Activated gamma-delta T cell (primary cell): ENCODE measurements at regions not wholly inside any gene's neighbourhood (a gene's known extent, or its start where the extent isn't known, plus 50 kb on each side); places are given as distances from the start of the nearest gene placed in this dataset.

ENCODE experiments used
- DNase-seq: peaks from one replicate; lab custom pipeline; 2025; lab: John Stamatoyannopoulos, UW

DNA sequence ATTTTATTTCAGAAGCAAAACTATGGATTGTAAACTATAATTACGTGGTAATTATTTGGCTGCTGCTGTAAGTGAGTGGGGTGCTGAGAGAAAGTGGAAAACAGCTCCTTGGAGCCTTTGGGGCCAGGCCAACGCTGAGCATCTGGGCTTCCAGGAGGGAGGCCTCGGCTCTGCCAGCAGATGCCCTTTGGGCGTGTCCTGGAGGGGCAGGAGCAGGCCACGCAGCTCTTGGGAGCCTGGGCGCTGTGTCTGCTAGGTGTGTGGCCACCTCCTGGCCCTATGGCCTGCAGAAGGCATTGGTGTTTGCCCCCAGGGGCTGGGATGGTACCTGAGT is 423.3 kb downstream of the GLRX3 start:
- no peak for DNase-seq

DNA sequence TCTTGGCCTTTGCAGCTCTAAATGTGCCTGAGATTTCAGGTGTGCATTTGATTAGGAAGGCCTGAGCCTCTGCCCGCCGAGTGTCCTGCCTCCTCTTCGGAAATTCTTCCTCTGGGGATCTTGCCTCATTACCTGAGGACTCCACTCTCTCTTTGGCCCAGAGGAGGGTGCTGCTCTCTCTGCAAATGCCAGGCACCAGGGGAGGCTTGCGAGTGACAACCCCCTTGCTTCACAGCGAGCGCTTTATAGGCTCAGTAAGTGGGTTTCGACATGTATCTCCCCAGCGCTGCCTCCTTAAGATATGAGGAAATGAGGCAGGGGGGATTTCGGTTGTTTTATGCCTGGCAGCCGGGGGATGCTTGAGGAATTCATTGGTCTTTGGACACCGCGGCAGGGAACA is 423.9 kb downstream of the GLRX3 start:
- DNase-seq = no peak

DNA sequence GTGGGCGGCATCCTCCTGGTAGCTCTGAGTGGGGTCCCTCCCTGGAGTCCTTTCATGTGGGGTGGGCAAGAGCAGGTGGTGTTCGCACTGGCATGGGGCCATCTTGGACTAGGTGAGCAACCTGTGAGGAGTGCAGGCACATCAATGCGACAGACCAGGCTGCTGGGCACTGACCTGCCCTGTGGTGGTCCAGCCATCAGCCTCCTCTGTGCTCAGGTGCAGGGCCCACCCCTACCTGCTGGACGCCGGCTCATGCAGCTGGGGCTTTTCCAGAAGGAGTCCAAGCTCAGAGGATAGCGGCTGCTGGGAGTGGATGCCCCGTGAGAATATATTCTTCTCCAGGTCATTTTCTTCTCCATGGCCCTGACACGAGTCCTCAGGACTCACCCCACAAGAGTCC is 424.4 kb downstream of the GLRX3 start:
- no peak for DNase-seq

DNA sequence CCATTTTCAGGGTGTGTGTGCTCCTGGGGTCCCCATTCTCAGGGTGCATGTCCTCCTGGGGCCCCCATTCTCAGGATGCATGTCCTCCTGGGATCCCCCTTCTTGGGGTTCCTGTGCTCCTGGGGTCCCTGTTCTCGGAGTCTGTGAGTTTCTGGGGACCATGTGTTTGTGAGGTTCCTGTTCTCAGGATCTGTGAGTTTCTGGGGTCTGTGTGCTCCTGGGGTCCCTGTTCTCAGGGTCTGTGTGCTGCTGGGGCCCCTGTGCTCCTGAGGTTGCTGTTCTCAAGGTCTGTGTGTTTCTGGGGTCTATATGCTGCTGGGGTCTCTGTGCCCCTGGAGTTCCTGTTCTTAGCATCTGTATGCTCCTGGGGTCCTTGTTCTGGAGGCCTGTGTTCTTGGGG is 425.5 kb downstream of the GLRX3 start:
- DNase-seq = no peak

DNA sequence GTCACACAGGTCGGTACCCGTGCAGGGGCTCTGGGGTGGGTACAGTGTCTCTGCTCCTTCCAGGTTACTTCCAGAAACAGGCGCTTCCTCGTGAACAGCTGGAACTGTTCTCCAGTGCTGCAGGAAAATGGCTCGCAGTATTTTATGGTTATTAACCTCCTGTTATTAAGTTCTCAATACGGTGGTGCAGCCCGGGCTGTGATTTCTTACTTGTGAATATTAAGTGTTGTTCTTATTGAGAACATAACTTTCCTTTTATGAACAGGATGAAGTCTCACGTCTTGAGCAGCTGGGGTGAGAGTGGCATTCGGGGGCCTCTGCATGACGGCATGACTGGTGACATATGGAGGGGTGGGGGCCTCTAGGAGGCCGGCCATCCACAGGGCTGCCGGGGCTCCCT is 430.8 kb downstream of the GLRX3 start:
- DNase-seq = no peak

DNA sequence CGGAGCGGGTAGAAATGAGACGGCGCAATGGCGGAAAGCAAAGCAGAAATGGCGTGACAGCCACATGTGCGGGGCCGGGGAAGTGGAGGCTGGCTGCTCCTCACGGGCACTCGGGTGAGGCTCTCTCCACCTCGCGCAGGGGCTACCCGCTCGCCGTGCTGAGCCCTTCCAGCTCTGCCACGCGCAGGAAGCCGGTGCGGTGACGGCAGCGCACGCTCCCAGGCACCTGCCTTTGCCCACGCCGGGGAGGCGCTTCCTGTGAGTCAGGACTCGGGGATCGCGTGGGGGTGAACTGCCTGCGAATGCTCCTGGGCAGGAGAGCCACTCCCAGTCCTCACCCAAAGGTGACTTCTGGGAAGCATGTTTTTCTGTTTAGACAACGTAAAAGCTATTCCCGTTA is 431.2 kb downstream of the GLRX3 start:
- no peak for DNase-seq

DNA sequence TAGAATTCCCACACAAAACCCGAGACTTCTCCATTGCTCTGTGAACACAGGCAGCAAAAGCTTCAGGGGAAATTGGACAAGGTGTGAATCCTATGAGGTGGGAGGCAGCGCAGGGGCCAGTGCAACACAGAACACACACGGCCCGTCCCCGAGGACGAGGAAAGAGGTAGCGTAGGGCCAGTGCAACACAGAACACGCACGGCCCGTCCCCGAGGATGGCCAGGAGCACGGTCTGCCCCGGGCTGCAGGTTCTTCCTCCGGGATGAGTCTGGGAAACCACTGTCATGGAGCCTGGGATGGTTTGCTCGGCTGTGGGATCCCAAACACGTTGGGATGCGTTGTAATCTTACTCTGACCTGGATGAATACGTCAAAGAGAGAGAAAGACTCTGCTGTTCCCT is 432.1 kb downstream of the GLRX3 start:
- DNase-seq = no peak

DNA sequence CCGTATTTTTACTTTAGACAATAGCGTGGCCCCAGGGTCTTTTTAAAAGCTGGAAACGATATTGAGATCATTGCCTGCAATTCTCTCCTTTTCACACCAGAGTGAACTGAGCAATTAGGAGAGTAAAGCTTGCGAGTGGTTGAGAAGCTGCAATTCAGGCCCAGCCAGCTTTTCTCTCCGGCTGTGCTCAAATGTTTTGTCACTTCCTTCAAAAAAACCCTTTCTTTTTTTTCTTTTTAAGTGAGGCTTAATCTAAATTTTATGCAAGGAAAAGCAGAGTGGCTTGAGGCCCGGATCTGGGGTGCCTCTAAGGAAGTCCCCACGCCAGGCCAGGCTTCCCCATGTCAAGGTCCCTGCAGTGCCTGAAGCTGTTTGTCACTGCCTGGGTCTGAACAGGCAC is 433.9 kb downstream of the GLRX3 start:
- DNase-seq = no peak

DNA sequence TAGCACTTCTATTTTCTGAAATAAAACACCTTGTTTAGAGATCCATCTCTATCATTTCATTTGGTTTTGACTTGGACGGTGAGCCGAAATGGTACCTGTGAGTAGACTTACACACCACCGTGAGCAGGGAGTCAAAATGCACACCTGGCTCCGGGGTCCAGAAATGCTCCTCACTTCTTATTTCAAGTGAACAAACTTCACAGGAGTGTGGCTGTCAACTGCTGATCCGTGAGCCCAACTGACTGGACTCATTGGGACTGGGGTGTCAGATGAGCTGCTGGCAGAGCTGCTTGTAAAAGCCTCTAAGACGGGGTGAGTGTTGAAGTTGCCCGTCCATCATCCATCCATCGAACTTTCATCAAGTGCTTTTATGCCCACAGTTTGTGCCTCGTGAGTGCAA is 435.5 kb downstream of the GLRX3 start:
- DNase-seq = no peak

DNA sequence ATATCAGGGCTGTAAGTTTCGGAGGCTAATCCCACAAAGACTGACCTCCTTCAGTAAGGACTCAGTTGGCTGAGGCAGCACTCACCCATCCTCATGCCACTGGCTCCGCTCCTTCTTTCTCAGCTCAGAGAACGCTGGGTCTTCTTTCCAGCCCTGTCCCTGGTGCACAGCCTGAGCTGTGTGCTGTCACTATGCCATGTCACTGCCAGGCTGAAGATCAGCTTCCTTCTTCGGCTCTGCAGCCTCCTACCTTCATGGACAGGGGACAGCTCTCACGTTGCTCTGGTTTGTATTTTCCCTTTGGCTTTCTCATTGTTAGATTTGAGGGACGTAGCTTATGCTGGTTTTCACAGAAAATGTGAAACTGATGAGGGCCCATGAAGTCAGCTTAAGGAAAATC is 437.3 kb downstream of the GLRX3 start:
- no peak for DNase-seq

DNA sequence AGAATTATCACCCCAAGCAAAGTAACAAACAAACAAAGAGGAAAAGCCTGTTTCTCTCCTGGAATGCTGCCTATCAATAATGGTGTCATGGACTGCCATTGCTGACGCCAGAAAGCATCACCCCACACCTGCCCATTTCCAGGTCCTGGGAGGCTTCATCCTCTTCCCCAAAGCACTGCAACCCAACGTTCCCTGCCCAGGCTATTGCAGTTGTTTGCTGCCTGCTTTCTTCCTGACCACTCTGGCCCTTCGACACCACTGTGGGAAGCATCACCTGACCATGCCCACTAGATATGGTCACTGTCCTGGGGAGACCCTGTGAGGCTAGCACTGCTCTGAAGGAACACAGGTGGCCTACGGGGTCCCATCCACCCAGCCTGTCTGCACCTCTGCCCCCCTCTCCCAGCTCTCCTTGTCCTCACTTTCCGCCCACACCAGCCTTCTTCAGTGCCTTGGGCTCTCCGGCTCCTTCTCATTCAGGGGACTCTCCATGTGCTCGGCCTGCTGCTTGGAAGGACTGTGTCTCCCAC is 439.6 kb downstream of the GLRX3 start:
- DNase-seq = no peak

DNA sequence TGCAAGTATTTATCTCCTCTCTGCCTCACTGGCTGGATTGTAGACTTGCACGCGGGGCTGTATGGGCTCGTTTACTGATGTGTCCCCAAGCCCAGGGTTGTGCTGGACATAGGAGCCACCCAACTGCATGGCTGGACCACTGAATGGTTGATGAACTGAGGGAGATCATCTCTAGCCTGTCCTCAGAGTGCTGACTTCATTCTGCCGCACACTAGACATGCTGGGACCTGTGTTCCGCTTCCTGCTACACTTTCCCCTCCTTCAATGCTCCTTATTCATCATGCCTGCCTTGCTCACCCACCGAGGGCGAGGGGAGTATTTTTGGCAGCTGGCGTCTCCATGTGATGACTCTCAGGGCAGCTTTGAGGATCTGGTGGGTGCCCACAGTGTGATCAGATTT is 440.2 kb downstream of the GLRX3 start:
- no peak for DNase-seq

DNA sequence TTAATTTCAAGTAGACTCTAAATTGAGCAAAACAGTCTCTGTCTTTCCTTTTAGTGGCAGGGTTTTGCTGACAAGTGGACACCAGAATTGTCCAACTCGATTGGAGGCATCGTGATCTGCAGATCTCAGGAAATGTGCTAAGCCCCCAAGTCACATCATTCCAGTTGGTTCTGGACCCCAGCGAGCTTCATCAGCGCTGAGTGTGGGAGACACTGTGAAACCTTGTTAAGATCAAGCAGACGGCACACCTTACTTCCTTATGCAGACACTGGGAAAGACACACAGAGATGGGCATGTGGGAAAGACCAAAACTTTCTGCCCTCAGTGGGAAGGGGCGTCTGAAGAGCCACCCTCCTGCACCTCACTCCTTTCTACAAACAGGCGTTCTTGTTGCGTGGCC is 440.8 kb downstream of the GLRX3 start:
- no peak for DNase-seq

DNA sequence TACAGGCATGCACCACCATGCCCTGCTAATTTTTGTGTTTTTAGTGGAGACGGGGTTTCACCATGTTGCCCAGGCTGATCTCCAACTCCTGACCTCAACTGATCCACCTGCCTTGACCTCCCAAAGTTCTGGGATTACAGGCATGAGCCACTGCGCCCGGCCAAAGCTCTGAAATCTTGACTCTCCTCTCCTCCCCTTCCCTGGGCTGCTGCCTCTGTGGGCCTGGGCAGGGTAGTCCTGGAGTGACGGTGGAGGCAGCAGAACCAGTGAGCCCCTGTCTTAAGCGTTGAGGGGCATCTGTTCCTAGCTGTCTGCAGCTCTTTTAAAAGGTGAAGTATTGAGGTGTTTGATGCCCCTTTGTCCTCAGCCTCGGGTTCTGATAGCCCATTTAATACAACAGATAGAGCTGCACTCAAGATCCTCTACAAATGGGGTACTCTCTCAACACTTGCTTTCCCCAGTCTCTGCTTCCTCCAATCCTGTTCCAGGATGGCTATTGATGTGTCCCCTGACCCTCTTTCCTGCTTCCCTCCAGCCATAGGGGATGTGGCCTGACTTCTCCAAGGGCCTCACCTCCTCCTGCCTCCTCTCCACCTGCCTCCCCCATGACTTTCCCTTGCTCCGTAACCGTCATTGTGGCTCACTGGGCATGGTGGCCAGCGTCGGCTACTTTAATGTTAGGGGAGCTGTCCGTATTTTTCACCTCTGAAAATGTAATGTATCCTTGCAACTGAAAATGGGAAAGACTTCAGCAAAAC is 442.5 kb downstream of the GLRX3 start:
- no peak for DNase-seq

DNA sequence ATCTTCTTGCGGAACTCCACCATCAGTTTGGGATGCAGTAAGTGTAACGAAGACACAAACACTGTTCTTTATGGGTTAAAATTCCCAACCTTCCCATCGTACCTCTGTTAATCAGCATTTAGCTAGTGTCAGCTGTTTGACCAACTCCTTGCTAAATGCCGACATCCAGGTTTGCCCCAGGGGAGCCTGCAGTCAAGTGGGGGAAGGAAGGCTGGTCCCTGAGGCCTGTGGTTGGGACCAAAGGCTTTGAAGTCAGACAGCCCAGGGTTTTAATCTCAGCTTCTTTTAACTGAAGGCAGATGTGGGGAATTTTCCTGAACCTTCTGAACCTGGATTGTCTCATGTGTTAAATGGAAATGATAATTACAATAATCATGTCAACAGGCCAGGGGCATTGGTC is 443.7 kb downstream of the GLRX3 start:
- DNase-seq = no peak

DNA sequence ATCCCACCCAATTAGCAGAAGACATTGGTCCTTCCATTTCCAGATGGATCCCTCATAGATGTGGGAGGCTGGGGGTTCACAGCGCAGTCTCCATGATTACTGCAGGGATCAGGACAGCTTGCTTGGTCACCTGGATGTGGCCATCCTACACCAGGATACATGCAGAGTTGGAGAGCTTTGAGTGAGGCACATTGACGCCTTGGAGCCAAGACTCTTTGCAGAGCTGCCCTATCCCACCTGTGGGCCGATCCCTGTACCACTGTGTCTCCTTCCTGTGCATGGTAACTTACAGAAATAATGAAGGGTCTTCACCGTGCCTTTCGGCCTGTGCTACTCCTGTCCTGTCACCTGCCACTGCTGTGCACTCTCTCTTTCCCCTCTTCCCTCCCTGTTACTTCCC is 444.8 kb downstream of the GLRX3 start:
- DNase-seq = no peak

DNA sequence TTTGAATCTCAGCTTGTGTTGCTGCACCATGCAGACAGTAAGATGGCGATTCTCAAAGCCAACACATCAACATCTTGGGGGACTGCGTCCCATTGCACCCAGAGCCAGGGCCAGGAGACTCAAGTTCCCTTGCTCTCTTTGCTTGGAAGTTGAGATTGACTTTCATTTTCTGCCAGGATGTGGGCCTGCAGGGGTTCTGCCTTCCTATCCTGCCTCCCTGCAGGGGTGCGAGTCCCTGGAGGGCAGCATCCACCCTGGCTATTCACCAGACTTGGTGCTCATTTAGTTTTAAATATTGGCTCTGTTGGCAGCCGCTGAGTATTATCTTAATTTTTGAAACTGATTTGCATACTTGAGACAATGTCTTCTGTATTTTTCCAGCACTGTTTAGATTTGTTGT is 451.5 kb downstream of the GLRX3 start:
- no peak for DNase-seq

DNA sequence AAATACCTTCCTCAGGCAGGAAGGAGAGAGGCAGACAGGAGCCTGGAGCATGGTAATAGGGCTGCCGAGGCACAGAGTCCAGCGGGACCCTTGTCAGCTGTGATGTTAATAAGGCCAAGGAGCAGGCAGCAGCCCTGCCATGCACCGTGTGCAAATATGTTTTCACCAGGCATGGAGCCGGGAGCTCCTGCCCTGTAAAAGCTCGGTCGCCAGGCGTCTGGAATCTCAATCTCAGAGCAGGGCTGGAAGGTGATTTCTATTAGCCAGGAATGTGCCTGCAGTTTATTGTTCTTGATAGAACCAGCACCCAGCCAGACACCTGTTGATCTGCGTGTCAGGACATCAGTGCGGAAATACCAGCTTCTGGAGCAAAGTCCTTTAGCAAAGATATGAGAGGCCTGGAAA is 469.8 kb downstream of the GLRX3 start:
- no peak for DNase-seq

DNA sequence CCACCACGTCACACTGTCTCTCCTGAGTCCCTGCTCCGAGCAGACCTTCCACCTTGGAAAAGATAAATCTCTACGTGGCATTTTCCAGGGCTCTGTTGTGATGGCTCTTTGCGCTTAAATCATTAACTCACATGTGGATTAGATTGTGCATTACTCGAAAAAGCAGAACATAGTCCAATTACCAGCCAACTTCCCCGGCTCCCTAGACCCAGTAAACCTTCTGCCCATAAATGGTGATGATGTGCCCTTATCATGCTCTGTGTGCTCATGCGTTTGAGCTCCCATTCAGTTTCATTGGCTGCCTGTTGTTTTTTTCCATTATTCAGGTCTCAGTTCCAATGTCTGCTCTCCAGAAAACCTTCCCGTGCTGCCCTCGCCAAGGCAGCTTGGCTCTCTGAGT is 471.2 kb downstream of the GLRX3 start:
- no peak for DNase-seq

DNA sequence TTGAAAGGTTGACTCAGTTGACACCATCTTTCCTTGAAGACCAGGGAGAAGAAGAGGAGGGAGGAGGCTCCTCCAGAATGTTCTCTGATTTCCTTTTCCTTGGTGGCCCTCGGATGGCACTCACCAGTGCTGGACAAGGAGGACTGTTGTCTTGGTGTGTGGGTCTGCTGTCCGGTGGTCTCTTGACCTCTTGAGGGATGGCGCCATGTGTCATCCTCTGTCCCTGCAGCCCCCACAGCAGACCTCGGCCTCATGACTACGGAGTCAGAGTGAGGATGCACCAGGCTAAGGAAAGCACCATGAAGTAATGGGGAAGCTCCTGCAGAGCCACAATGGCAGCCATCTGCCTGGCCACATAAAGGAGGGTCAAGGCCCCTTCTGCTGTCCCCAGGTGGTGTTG is 475.0 kb downstream of the GLRX3 start:
- DNase-seq = no peak

DNA sequence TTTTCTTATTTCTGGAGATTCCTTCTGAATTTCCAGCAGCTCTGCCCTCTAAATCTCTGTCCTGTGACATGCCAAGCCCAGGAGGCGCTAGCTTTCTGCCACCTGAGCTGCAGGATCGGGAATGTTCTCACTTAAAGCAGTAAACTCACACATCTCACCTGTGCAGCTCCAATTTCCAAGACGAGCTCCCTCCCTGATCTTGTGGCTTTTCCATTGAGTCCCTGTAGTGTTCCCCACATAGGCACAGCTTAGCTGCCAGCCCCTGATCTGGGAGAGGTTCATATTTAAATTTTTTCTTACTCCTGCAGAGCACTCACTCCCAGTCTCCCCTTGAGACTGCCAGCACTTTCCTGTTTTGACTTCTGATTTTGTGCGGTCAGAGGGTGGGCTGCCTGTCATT is 479.3 kb downstream of the GLRX3 start:
- DNase-seq = no peak

DNA sequence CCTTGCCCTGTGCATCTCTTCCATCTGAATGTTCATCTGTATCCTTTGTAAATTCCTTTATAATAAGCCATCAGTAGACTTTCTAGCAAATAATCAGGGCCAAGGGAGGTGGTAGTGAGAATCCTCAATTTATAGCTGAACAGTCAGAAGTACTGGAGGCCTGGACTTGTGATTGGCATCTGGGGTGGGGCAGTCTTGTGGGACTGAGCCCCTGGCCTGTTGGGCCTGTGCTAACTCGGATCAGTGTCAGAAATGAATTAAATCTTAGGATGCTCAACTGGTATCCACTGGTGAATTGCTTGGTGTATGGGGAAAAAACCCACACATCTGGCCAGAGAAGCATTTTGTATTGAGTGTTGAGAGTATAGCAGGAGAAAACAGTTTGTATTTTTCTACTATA is 481.8 kb downstream of the GLRX3 start:
- DNase-seq = no peak

DNA sequence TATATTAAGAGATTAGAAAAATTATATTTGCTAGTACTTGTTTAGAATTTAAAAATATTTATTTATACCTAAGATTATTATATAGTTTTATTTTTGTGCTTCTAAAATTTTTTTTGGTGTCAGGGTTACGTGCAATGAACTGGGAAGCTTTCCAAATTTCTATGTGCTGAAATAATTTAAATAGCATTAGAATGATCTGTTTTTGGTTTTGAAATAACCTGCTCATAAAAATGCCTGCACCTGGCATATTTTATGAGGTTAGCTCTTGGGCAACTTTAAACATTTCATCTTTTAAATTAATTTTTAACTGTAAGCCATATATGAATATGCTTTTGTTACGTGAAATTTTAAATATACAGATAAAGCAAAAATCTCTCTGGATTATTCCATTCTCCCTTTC is 482.5 kb downstream of the GLRX3 start:
- DNase-seq = no peak

DNA sequence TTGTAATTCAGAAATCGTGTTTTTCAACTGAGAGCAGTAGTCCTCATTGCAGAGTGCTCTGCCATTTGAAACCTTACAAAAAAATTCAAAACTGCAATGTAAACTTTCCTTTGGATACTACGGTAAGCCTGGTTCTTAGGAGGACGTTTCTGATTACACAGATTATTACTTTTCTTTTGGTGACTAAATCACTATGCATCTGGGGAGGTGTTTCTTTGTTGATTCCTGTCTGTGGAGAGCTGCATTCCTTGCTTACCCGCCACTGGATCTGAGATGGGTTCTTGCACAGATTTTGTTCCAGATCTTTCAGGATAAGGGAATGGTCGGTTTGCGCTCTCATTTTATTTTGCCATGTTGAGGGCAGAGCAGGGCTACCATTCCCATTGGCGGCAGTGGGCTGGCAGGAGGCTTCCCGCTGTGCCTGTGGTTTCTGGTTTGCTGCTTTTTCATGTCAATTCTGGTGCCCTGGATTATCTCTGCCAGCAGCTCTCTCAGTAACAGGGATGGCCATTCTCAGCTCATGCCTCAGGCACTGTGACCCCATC is 485.1 kb downstream of the GLRX3 start:
- no peak for DNase-seq
